ENCODE measurements at regions not wholly inside any gene's neighbourhood (a gene's known extent, or its start where the extent isn't known, plus 50 kb on each side); places are given as distances from the start of the nearest gene placed in this dataset.

DNA sequence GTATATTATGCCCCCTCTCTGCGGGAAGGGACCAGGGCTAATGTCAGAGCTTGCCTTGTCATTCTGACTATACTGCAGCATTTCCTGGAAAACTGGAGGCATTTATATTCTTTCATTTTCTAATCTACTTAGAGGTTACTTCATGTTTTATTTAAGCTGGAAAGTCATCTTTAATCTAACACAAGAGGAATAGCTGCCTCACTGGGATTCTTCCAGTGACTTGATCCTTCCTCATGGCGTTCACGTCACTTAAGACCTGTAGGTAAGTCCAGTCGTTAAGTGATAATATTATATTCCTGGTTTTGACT, 727.6 kb upstream of the DDX18 start:
- Histone ChIP-seq H3K27me3 (ENCODE audit: low read length) (no peaks in the 10 kb centered on the region), H3K9me3 (ENCODE audit: low read length) (no peaks in the 10 kb centered on the region), H3K4me2 (ENCODE audit: low read depth, low read length, poor library complexity, severe bottlenecking) (peak overlapping the region; percentile 1), H3K36me3 (ENCODE audit: insufficient read depth, low read length) (no peaks in the 10 kb centered on the region), H3K4me1 (ENCODE audit: low read length) (peaks cover 37% of the 10 kb centered on the region), H3K27ac (ENCODE audit: low read length) (no peak overlapping the region), H3K4me3 (ENCODE audit: low read length) (no peak overlapping the region), H3K9me2 (replicated peaks; ENCODE audit: insufficient read depth, low read length) (no peaks in the 10 kb centered on the region), H4K20me1 (ENCODE audit: insufficient read depth, low read depth, low read length) (no peaks in the 10 kb centered on the region), H3K79me2 (ENCODE audit: low read length) (no peaks in the 10 kb centered on the region), H3K9ac (ENCODE audit: low read length) (no peak overlapping the region), H2AFZ (ENCODE audit: low read length) (no peak overlapping the region)
- DNase-seq: no peak

DNA sequence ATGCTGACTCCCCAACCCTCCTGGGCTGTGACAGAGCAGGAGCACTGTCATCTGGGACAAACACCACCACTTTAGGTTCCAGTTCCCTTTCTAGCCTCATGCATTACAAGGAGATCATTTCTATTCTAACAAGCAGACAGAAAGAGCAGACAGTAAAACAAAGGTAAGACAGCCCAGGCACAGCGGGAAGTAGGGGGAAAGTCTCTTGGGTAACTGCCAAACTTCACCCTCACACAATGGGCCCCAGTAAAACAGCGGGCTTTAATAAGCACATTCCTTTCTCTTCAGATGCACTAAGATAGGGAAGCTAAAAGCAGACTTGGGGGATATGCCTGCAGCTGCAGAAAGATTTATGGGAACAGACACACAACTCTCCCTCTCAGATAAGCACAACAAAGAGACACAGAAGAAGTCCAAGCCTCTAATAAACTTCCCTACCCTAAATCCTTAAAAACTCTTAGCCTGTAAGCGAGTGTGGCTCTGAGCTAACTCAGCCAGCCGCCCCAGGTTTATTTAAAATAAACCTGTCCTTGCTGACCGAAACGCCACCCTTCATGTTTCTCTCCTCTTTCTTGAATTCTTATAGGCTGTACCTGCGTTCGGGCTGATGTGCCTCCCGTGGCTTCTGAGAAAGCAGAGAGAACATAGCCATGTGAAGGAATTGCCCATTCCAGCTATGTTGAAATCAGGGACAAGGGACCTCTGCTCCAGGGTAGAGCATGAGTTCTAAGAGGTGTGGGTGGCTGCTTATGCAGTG, 726.8 kb upstream of the DDX18 start:
- Histone ChIP-seq H3K9me3 (ENCODE audit: low read length) (no peaks in the 10 kb centered on the region), H2AFZ (ENCODE audit: low read length) (peak overlapping the region; percentile 48; the same call in 1 of the 2 replicates), H4K20me1 (ENCODE audit: insufficient read depth, low read depth, low read length) (no peaks in the 10 kb centered on the region), H3K36me3 (ENCODE audit: insufficient read depth, low read length) (no peaks in the 10 kb centered on the region), H3K9ac (ENCODE audit: low read length) (no peak overlapping the region), H3K27ac (ENCODE audit: low read length) (no peak overlapping the region), H3K79me2 (ENCODE audit: low read length) (no peaks in the 10 kb centered on the region), H3K4me2 (ENCODE audit: low read depth, low read length, poor library complexity, severe bottlenecking) (peak overlapping the region; percentile 23), H3K4me1 (ENCODE audit: low read length) (peaks cover 37% of the 10 kb centered on the region), H3K9me2 (replicated peaks; ENCODE audit: insufficient read depth, low read length) (no peaks in the 10 kb centered on the region), H3K4me3 (ENCODE audit: low read length) (no peak overlapping the region), H3K27me3 (ENCODE audit: low read length) (no peaks in the 10 kb centered on the region)
- no peak for DNase-seq

DNA sequence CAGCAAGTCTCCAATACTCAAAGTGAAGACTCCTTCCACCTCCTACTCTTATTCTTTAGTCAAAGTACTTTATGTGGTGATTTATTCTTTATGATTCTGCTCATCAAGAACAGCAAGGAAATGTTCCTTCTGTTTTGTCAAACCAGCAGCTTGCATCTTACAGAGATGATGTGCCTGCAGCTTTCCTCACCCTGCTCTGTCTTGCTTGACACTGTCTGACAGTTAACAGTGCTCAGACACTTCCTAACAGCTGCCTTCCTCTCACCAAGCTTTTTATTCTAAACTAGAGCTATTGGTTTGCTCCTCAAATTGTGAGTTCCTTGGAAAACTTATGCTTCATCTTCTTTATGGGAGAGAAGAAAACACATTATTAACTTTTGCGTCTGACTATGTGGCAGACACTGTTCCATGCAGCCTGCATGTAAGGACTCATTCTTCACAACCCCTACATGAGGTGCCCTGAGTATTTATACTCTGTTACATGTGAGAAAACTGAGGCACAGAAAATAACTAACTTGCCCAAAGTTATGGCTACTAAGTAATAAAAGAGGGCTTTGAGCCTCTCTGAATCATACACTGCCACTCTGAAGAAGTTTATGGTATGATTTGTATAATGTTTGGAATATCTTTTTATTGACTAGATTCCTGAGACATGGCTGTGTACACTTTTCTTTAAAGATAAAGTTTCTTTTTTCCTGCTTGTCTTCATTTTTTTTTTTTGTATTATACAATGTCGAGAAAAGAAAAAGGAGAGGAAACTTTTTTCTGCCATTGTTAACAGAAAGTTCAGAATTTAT, 723.3 kb upstream of the DDX18 start:
- Histone ChIP-seq H3K36me3 (ENCODE audit: insufficient read depth, low read length) (no peaks in the 10 kb centered on the region), H3K4me1 (ENCODE audit: low read length) (peaks cover 24% of the 10 kb centered on the region), H3K9me3 (ENCODE audit: low read length) (no peaks in the 10 kb centered on the region), H3K9ac (ENCODE audit: low read length) (no peak overlapping the region), H3K4me3 (ENCODE audit: low read length) (no peak overlapping the region), H3K79me2 (ENCODE audit: low read length) (no peaks in the 10 kb centered on the region), H3K4me2 (ENCODE audit: low read depth, low read length, poor library complexity, severe bottlenecking) (no peak overlapping the region), H3K27me3 (ENCODE audit: low read length) (no peaks in the 10 kb centered on the region), H4K20me1 (ENCODE audit: insufficient read depth, low read depth, low read length) (no peaks in the 10 kb centered on the region), H2AFZ (ENCODE audit: low read length) (no peak overlapping the region; the same call in 1 of the 2 replicates), H3K27ac (ENCODE audit: low read length) (no peak overlapping the region), H3K9me2 (replicated peaks; ENCODE audit: insufficient read depth, low read length) (no peaks in the 10 kb centered on the region)
- DNase-seq: no peak

DNA sequence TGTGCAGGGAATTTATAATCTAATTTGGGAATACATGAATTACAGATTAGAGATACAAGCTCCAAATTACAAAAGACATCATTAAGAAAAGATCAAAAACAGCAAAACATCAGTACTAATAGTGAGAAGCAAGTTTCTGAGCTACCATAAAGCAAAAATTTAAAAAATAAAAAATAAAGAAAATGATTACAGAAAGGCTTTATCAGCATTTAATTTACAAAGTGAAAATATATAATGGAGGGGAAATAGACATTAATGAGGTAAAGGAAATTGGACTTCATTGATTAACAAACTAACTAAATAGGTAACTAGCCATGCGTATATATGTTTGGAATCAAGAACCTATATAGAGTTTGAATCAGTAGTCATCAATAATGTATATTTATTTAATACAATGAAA, 712.9 kb upstream of the DDX18 start:
- Histone ChIP-seq H3K9me2 (replicated peaks; ENCODE audit: insufficient read depth, low read length) (no peaks in the 10 kb centered on the region; the same call in 1 of the 2 replicates), H3K27me3 (ENCODE audit: low read length) (no peaks in the 10 kb centered on the region), H3K9ac (ENCODE audit: low read length) (no peak overlapping the region), H3K36me3 (ENCODE audit: insufficient read depth, low read length) (no peaks in the 10 kb centered on the region), H4K20me1 (ENCODE audit: insufficient read depth, low read depth, low read length) (no peaks in the 10 kb centered on the region), H2AFZ (ENCODE audit: low read length) (no peak overlapping the region), H3K9me3 (ENCODE audit: low read length) (no peaks in the 10 kb centered on the region), H3K4me2 (ENCODE audit: low read depth, low read length, poor library complexity, severe bottlenecking) (no peak overlapping the region), H3K79me2 (ENCODE audit: low read length) (no peaks in the 10 kb centered on the region), H3K4me3 (ENCODE audit: low read length) (no peak overlapping the region), H3K4me1 (ENCODE audit: low read length) (peaks cover 13% of the 10 kb centered on the region), H3K27ac (ENCODE audit: low read length) (no peak overlapping the region)
- no peak for DNase-seq

DNA sequence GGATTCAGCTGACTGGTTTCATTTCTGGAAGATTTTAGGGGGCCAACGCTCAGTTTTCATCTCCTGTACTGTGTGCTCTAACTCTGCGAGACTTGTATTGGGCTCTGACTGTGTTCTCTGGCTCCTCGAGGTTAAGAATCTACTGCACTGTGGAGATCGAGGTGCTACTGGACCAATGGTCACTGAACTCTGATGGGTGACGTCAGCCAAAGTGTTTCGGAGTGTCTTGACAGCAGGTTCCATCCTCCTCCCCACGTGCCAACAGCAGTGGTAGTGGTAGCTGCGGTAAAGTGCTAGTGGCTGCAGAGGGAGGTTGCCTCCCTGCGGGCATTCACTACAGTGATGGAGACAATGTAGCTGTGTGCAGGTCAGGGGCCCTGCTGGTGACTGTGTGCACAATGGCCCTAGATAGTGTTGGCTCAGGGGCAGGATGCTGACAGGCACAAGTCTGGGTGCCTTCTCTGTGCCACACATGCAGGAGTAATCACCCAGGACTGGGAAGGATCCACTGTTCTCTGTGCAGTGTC, 705.7 kb upstream of the DDX18 start:
- Histone ChIP-seq H3K36me3 (ENCODE audit: insufficient read depth, low read length) (no peaks in the 10 kb centered on the region; the same call in 1 of the 2 replicates), H3K9me3 (ENCODE audit: low read length) (no peaks in the 10 kb centered on the region), H3K4me2 (ENCODE audit: low read depth, low read length, poor library complexity, severe bottlenecking) (no peak overlapping the region), H2AFZ (ENCODE audit: low read length) (no peak overlapping the region; the same call in 1 of the 2 replicates), H3K4me3 (ENCODE audit: low read length) (no peak overlapping the region), H3K79me2 (ENCODE audit: low read length) (no peaks in the 10 kb centered on the region), H3K27me3 (ENCODE audit: low read length) (peaks cover 2% of the 10 kb centered on the region; the same call in 1 of the 2 replicates), H3K9me2 (replicated peaks; ENCODE audit: insufficient read depth, low read length) (no peaks in the 10 kb centered on the region), H3K4me1 (ENCODE audit: low read length) (peaks cover 22% of the 10 kb centered on the region), H3K27ac (ENCODE audit: low read length) (no peak overlapping the region), H3K9ac (ENCODE audit: low read length) (no peak overlapping the region), H4K20me1 (ENCODE audit: insufficient read depth, low read depth, low read length) (no peaks in the 10 kb centered on the region)
- DNase-seq: no peak

DNA sequence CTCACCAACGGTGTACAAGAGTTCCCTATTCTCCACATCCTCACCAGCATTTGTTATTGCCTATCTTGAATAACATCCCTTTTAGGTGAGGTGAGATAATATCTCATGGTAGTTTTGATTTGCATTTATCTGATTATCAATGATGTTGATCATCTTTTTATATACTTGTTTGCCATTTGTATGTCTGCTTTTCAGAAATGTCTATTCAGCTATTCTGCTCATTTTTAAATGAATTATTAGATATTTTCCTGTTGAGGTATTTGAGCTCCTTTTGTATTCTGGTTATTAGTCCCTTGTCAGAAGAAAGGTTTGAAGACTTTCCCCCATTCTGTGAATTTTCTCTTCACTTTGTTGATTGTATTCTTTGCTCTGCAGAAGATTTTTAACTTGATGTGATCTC, 695.5 kb upstream of the DDX18 start:
- Histone ChIP-seq H3K9me3 (ENCODE audit: low read length) (no peaks in the 10 kb centered on the region), H2AFZ (ENCODE audit: low read length) (no peak overlapping the region), H3K36me3 (ENCODE audit: insufficient read depth, low read length) (no peaks in the 10 kb centered on the region), H3K27me3 (ENCODE audit: low read length) (no peaks in the 10 kb centered on the region), H4K20me1 (ENCODE audit: insufficient read depth, low read depth, low read length) (no peaks in the 10 kb centered on the region), H3K4me3 (ENCODE audit: low read length) (no peak overlapping the region), H3K4me1 (ENCODE audit: low read length) (peaks cover 13% of the 10 kb centered on the region), H3K27ac (ENCODE audit: low read length) (no peak overlapping the region), H3K9ac (ENCODE audit: low read length) (no peak overlapping the region), H3K9me2 (replicated peaks; ENCODE audit: insufficient read depth, low read length) (no peaks in the 10 kb centered on the region), H3K79me2 (ENCODE audit: low read length) (no peaks in the 10 kb centered on the region), H3K4me2 (ENCODE audit: low read depth, low read length, poor library complexity, severe bottlenecking) (no peak overlapping the region)
- DNase-seq: no peak

DNA sequence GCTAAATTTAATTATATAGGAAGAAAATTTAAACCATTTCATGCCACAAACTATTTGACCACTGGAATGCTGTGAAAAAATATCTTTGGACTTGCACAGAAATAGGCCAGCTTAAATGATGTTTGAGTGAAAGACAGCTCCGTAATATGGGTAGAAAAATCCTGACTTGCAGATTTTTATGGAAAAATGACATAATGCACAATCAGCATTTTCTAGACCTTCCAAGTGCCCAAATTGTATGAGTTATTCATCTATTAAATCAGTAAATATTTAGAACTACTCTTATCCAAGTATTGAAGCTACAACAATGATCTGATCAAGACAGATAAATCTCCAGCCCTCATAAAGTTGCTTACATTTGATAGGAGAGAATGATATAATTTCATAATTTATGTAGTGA, 691.1 kb upstream of the DDX18 start:
- Histone ChIP-seq H3K4me1 (ENCODE audit: low read length) (peaks cover 7% of the 10 kb centered on the region; the same call in 1 of the 2 replicates), H3K9me3 (ENCODE audit: low read length) (no peaks in the 10 kb centered on the region), H3K9ac (ENCODE audit: low read length) (no peak overlapping the region), H3K4me3 (ENCODE audit: low read length) (no peak overlapping the region), H3K79me2 (ENCODE audit: low read length) (no peaks in the 10 kb centered on the region), H3K27me3 (ENCODE audit: low read length) (no peaks in the 10 kb centered on the region), H3K9me2 (replicated peaks; ENCODE audit: insufficient read depth, low read length) (no peaks in the 10 kb centered on the region), H3K27ac (ENCODE audit: low read length) (no peak overlapping the region), H3K4me2 (ENCODE audit: low read depth, low read length, poor library complexity, severe bottlenecking) (no peak overlapping the region), H3K36me3 (ENCODE audit: insufficient read depth, low read length) (no peaks in the 10 kb centered on the region), H4K20me1 (ENCODE audit: insufficient read depth, low read depth, low read length) (no peaks in the 10 kb centered on the region), H2AFZ (ENCODE audit: low read length) (no peak overlapping the region)
- DNase-seq: no peak

DNA sequence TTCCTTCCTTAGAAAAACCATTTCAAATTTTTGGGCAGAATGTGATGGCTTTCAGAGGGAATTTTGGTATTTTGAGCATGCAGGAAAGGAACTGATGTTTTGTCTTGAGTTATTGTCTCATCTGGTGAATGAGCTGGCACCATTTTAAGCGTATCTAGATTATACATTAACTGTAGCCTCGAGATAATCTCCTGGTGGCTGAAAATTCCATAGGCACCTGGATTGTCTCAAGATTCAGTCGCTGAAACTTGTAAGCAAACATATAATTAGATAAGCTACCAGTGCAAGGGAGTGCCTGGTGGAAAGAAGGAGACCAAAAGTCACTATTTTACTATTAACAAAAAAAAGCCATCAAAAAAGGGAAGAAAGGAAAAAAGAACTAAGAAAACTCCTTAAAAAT, 687.8 kb upstream of the DDX18 start:
- no peak overlapping the region for H3K4me3 ChIP-seq (ENCODE audit: low read length)
- no peaks in the 10 kb centered on the region for H3K9me3 ChIP-seq (ENCODE audit: low read length)
- no peak overlapping the region for H2AFZ ChIP-seq (ENCODE audit: low read length)
- H3K9ac ChIP-seq (ENCODE audit: low read length): no peak overlapping the region
- H4K20me1 ChIP-seq (ENCODE audit: insufficient read depth, low read depth, low read length): no peaks in the 10 kb centered on the region
- H3K4me1 ChIP-seq (ENCODE audit: low read length): peaks cover 9% of the 10 kb centered on the region; the same call in 1 of the 2 replicates
- H3K9me2 ChIP-seq (replicated peaks; ENCODE audit: insufficient read depth, low read length): no peaks in the 10 kb centered on the region
- DNase-seq: no peak
- no peaks in the 10 kb centered on the region for H3K79me2 ChIP-seq (ENCODE audit: low read length)
- H3K4me2 ChIP-seq (ENCODE audit: low read depth, low read length, poor library complexity, severe bottlenecking): no peak overlapping the region
- H3K27me3 ChIP-seq (ENCODE audit: low read length): no peaks in the 10 kb centered on the region
- H3K27ac ChIP-seq (ENCODE audit: low read length): no peak overlapping the region
- H3K36me3 ChIP-seq (ENCODE audit: insufficient read depth, low read length): no peaks in the 10 kb centered on the region

Measured in Karpas-422 (cell line).